SK-N-MC (cell line): ENCODE measurements at regions not wholly inside any gene's neighbourhood (a gene's known extent, or its start where the extent isn't known, plus 50 kb on each side); places are given as distances from the start of the nearest gene placed in this dataset.

Experiments used
- FOXP2 ChIP-seq: optimal IDR thresholded peaks from 2 replicates; pipeline ENCODE3; 2011; ENCODE audit warnings: mild to moderate bottlenecking, moderate library complexity; ENCODE audit not compliant: insufficient read depth; ENCODE audit errors: extremely low read length, control extremely low read depth
- POLR2AphosphoS5 ChIP-seq: IDR thresholded peaks from 2 replicates; pipeline ENCODE4 v1.6.1; 2012; ENCODE audit warnings: mild to moderate bottlenecking, low read depth, low read length, borderline replicate concordance

DNA sequence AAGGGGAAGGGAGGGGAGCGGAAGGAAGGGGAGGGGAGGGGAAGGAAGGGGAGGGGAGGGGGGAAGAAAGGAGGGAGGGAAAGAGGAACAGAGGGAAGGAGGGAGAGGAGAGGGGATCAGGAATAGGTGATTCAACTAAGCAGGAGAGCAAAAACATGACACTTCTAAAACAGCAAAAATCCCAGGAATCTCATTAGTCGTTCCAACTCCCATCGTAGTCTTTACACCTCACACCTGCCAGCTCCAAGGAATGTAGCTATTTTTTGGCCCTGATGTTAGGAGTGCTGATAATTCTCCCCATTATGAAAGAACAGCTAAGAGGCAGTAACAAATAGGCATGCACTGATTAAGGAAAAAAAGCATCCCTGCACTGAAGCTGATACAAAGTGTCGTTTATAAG, 709.9 kb upstream of the PKDCC start:
- no peak for TF ChIP-seq POLR2AphosphoS5
- no peak for TF ChIP-seq FOXP2
